CD4-positive, alpha-beta T cell (primary cell): ENCODE measurements at regions not wholly inside any gene's neighbourhood (a gene's known extent, or its start where the extent isn't known, plus 50 kb on each side); places are given as distances from the start of the nearest gene placed in this dataset.

Experiments
- ATAC-seq: fragments of 200-7000 bp; cut with Tn5 transposase; one replicate; pipeline ENCODE4 v1.10.0; 2022; ENCODE audit warnings: mild to moderate bottlenecking; ENCODE audit not compliant: poor library complexity
- CTCF ChIA-PET: fragments of 350-600 bp; sonication (Branson Sonifier 250); formaldehyde crosslinking; loops from one replicate; lab custom pipeline; 2021; ENCODE audit warnings: antibody characterized with exemption, inconsistent platforms; lab: Charles Lee
- POLR2A ChIA-PET: fragments of 350-600 bp; sonication (Branson Sonifier 250); formaldehyde crosslinking; loops from one replicate; lab custom pipeline; 2021; ENCODE audit warnings: antibody characterized with exemption, inconsistent platforms; lab: Charles Lee
- DNase-seq, 14 experiments: peaks; one replicate each; pipeline ENCODE4 v3.0.0-alpha.2; 2013 to 2020; ENCODE audit warnings: mixed read lengths in 2 of 14
- H3K27ac ChIP-seq, 2 donors: one replicate each; pipeline versions ENCODE4 v1.5.1 to v1.7.0; 2013; ENCODE audit warnings: low read length in 2 of 2, low read depth in 1 of 2, mild to moderate bottlenecking in 1 of 2
- H3K27me3 ChIP-seq, 2 experiments: 1 replicate in 1 of 2; 2 replicates in 1 of 2; pipeline versions ENCODE4 v1.6.1 to v1.7.0; 2013; ENCODE audit warnings: low read length in 2 of 2, control low read depth in 1 of 2, mild to moderate bottlenecking in 1 of 2, moderate library complexity in 1 of 2; ENCODE audit not compliant: insufficient read depth in 2 of 2, control insufficient read depth in 1 of 2
- H3K36me3 ChIP-seq: one replicate; pipeline ENCODE4 v1.6.1; 2013; ENCODE audit warnings: low read length, control low read depth; ENCODE audit not compliant: insufficient read depth
- H3K4me1 ChIP-seq: one replicate; pipeline ENCODE4 v1.6.1; 2013; ENCODE audit warnings: low read length, control low read depth; ENCODE audit not compliant: insufficient read depth
- H3K4me3 ChIP-seq: one replicate; pipeline ENCODE4 v1.5.1; 2013; ENCODE audit warnings: mild to moderate bottlenecking, low read length, moderate library complexity
- H3K9me3 ChIP-seq, 2 experiments: 1 replicate in 1 of 2; 2 replicates in 1 of 2; pipeline versions ENCODE4 v1.6.1 to v1.7.0; 2013; ENCODE audit warnings: low read length in 2 of 2, mild to moderate bottlenecking in 2 of 2, control low read depth in 1 of 2, moderate library complexity in 1 of 2; ENCODE audit not compliant: control insufficient read depth in 1 of 2, insufficient read depth in 1 of 2
- H3K27ac Mint-ChIP-seq: one replicate; pipeline ENCODE4 v1.8.0; 2020; ENCODE audit warnings: mixed read lengths
- H3K27me3 Mint-ChIP-seq: one replicate; pipeline ENCODE4 v1.8.0; 2021; ENCODE audit warnings: mixed read lengths
- H3K36me3 Mint-ChIP-seq: one replicate; pipeline ENCODE4 v1.8.0; 2021; ENCODE audit warnings: low read depth, mixed read lengths
- H3K4me1 Mint-ChIP-seq: one replicate; pipeline ENCODE4 v1.8.0; 2021; ENCODE audit warnings: low read depth, mixed read lengths
- H3K4me3 Mint-ChIP-seq: one replicate; pipeline ENCODE4 v1.8.0; 2020; ENCODE audit warnings: mild to moderate bottlenecking, mixed read lengths
- H3K9me3 Mint-ChIP-seq: one replicate; pipeline ENCODE4 v1.8.0; 2020; ENCODE audit warnings: mixed read lengths
- intact Hi-C, 2 experiments: fragments of 100-400 bp; cut with DNase I in 1 of 2; cut with micrococcal nuclease in 1 of 2; formaldehyde crosslinking; loops; one replicate each; pipeline versions ENCODE4 v1.15.1 to v1.9.0; 2023 to 2025; cut with DNase I, micrococcal nuclease
- TF ChIP-seq, protein P1 (sequence below): fragments of 200-600 bp; IDR thresholded peaks from one replicate; pipeline ENCODE4 v1.8.0; 2022; ENCODE audit warnings: antibody characterized with exemption, mild to moderate bottlenecking

DNA sequence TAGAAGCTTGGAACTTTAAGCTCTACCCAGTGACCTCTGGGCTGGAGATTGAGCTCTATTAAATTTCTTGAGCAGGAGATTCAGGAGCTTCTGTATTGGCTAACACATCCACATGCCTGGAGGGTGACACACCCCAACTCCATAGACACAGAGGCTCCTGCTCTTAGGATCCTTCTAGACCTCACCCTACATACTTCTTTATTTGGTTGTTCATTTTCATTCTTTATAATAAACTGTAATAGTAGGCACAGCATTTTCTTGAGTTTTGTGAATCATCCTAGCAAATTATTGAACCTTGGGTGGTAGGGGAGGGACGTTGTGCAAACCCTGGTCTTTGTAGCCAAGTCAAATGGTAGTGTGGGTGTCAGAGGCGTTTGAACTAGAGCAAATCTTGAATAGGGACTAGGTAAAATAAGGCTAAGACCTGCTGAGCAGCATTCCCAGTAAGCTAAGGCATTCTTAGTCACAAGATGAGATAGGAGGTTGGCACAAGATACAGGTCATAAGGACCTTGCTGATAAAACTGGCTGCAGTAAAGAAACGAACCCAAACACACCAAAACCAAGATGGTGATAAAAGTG, 323.8 kb upstream of the GALNT5 start:
- H3K27me3 ChIP-seq: no peaks in the 10 kb centered on the region
- ChIA-PET POLR2A (interaction anchor here (0.6 kb wide), 1 partner anchor 21 kb away, joined by 3 read pairs; no protein-coding TSS in a partner anchor), CTCF (no interaction called here)
- Mint-ChIP-seq H3K4me3 (no peak overlapping the region), H3K27ac (no peak overlapping the region), H3K36me3 (no peaks in the 10 kb centered on the region), H3K4me1 (no peaks in the 10 kb centered on the region), H3K27me3 (no peaks in the 10 kb centered on the region), H3K9me3 (no peaks in the 10 kb centered on the region)
- H3K4me3 ChIP-seq: no peak overlapping the region
- no peak overlapping the region for H3K27ac ChIP-seq
- intact Hi-C loops: no loop called here
- ATAC-seq: no peak
- no peaks in the 10 kb centered on the region for H3K4me1 ChIP-seq
- TF ChIP-seq, protein P1, sequence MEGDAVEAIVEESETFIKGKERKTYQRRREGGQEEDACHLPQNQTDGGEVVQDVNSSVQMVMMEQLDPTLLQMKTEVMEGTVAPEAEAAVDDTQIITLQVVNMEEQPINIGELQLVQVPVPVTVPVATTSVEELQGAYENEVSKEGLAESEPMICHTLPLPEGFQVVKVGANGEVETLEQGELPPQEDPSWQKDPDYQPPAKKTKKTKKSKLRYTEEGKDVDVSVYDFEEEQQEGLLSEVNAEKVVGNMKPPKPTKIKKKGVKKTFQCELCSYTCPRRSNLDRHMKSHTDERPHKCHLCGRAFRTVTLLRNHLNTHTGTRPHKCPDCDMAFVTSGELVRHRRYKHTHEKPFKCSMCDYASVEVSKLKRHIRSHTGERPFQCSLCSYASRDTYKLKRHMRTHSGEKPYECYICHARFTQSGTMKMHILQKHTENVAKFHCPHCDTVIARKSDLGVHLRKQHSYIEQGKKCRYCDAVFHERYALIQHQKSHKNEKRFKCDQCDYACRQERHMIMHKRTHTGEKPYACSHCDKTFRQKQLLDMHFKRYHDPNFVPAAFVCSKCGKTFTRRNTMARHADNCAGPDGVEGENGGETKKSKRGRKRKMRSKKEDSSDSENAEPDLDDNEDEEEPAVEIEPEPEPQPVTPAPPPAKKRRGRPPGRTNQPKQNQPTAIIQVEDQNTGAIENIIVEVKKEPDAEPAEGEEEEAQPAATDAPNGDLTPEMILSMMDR: no peak
- H3K36me3 ChIP-seq: no peaks in the 10 kb centered on the region
- H3K9me3 ChIP-seq: no peaks in the 10 kb centered on the region
- no peak for DNase-seq

DNA sequence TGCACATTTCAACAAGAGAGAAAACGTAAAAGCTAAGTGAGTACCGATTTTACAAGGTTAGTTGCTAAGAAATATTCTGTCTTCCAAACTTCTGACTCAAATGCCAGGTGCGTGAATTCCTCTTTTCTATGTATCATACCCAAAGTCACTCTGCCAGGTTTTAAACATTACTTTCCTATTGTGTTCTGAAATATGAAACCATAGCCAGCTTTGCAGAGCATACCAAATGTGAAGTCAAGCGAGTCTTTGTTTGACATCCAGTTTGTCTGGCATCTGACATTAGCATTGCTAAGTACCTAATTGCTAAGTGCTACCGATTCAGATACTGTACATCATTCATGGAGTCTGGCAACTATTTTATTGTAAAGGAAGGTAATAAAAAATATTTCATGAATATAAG, 321.9 kb upstream of the GALNT5 start:
- Mint-ChIP-seq H3K9me3 (no peaks in the 10 kb centered on the region), H3K4me1 (no peaks in the 10 kb centered on the region), H3K27me3 (no peaks in the 10 kb centered on the region), H3K27ac (no peak overlapping the region), H3K4me3 (no peak overlapping the region), H3K36me3 (no peaks in the 10 kb centered on the region)
- H3K9me3 ChIP-seq: no peaks in the 10 kb centered on the region
- DNase-seq (no peak), ATAC-seq (no peak)
- H3K27me3 ChIP-seq: no peaks in the 10 kb centered on the region
- ChIA-PET POLR2A (no interaction called here), CTCF (no interaction called here)
- H3K4me1 ChIP-seq: no peaks in the 10 kb centered on the region
- no peak overlapping the region for H3K4me3 ChIP-seq
- H3K36me3 ChIP-seq: no peaks in the 10 kb centered on the region
- intact Hi-C loops: no loop called here
- TF ChIP-seq, protein P1: no peak
- H3K27ac ChIP-seq: no peak overlapping the region

DNA sequence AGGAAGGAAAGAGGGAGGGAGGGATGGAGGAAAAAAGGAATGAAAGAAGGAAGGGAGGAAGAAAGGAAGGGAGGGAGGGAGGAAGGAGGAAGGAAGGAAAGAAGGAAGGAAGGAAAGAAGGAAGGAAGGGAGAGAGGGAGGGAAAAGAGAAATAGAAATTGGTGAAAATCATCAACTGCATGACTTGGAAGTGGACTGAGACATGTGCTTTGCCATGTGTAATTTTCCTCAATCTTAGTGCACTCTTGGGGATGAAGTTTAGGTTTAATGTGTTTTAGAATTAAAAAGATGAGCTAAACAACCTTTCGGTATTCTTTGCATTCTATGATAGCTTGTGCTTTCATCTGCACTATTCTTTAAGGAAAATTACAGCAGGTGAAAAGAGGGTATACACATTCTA, 320.1 kb upstream of the GALNT5 start:
- H3K4me3 Mint-ChIP-seq: no peak overlapping the region
- H3K27me3 Mint-ChIP-seq: no peaks in the 10 kb centered on the region
- H3K36me3 Mint-ChIP-seq: no peaks in the 10 kb centered on the region
- H3K27me3 ChIP-seq: no peaks in the 10 kb centered on the region
- no peaks in the 10 kb centered on the region for H3K4me1 ChIP-seq
- CTCF ChIA-PET: no interaction called here
- DNase-seq (no peak), ATAC-seq (no peak)
- H3K27ac ChIP-seq: no peak overlapping the region
- no peak overlapping the region for H3K4me3 ChIP-seq
- no peak overlapping the region for H3K27ac Mint-ChIP-seq
- no peaks in the 10 kb centered on the region for H3K9me3 Mint-ChIP-seq
- POLR2A ChIA-PET: no interaction called here
- H3K36me3 ChIP-seq: no peaks in the 10 kb centered on the region
- intact Hi-C loops: no loop called here
- TF ChIP-seq, protein P1: no peak
- no peaks in the 10 kb centered on the region for H3K4me1 Mint-ChIP-seq
- H3K9me3 ChIP-seq: no peaks in the 10 kb centered on the region
